HG03095 (cell line): ENCODE measurements at regions not wholly inside any gene's neighbourhood (a gene's known extent, or its start where the extent isn't known, plus 50 kb on each side); places are given as distances from the start of the nearest gene placed in this dataset.

Experiments
- ATAC-seq: cut with Tn5 transposase; IDR thresholded peaks from one replicate; pipeline ENCODE4 v1.9.1; 2021; ENCODE audit warnings: moderate library complexity; ENCODE audit not compliant: unreplicated experiment

GRCh38 chr6:10250655-10251220 is 164.1 kb downstream of the TFAP2A start:
- no peak for ATAC-seq

GRCh38 chr6:10248378-10248843 is 166.5 kb downstream of the TFAP2A start:
- ATAC-seq, result no peak

- ATAC-seq, result no peak
Measured at GRCh38 chr6:10237298-10238038, 177.4 kb downstream of the TFAP2A start.

- ATAC-seq, result no peak
Measured at GRCh38 chr6:10235344-10235743, 179.5 kb downstream of the TFAP2A start.

GRCh38 chr6:10230531-10230930 is 184.3 kb downstream of the TFAP2A start:
- ATAC-seq, result no peak

- no peak for ATAC-seq
Measured at GRCh38 chr6:10223841-10224240, 191.0 kb downstream of the TFAP2A start.

GRCh38 chr6:10221178-10221577 is 193.7 kb downstream of the TFAP2A start:
- no peak for ATAC-seq

- ATAC-seq, result no peak
Measured at GRCh38 chr6:10219510-10219909, 195.4 kb downstream of the TFAP2A start.

DNA sequence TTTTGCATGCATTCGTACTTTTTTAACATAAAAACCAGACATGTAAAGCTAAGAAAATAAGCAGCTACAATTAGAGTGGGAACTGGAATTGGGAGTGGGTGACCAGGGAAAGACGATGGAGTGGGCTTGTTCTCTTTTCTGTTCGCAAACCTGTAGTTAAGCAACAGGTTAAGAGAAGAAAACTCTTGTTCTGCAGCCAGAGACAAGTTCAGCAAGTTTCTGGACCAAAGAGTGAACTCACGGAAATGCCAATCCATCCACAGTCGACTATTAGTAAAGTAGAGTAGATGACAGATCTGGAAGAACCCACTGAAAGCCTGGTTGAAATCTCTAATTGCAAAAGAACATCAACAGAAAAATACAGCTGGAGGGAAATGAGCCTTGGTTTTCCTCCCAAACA is 197.8 kb downstream of the TFAP2A start:
- no peak for ATAC-seq

DNA sequence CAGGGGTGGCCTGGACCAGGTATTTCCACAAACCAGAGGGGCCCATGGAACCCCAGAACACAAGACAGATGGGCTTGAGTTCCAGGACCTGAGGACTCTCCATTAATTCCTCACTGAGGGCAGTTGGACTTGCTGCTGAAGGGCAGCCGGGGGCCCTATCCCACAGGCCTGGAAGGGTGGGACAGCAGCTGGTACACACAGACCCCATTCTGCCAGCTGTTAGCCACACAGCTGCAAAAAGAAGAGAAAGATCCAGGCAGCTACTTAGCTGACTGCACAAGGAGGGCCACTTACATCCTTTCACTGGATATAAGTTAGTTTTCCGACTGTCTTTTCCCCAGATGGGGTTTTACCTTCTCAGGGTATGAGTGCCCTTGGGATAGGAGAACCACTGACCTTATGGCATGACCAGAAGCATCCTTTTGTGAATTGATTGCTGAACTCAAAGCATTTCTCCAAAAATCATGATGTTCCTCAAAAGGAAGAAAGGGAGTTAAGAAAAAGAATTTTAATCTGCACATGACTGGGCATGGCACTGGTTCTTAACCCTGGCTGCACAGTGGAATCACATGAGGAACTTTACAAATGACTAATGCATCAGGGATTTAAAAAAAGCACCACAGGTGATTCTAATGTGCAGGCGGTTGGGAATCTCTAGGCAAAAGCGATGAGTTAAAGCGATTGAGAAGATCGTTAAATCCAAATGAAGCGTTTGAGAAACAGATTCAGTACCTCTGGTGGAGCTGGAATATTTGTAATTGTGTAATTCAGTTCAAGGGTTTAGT is 199.4 kb downstream of the TFAP2A start:
- no peak for ATAC-seq

GRCh38 chr6:10210052-10210451 is 204.8 kb downstream of the TFAP2A start:
- ATAC-seq, result no peak

- no peak for ATAC-seq
Measured at GRCh38 chr6:10205892-10206291, 209.0 kb downstream of the TFAP2A start.

- ATAC-seq, result no peak
Measured at GRCh38 chr6:10205120-10205519, 209.8 kb downstream of the TFAP2A start.

- ATAC-seq, result no peak
Measured at GRCh38 chr6:10203651-10204050, 211.2 kb downstream of the TFAP2A start.

DNA sequence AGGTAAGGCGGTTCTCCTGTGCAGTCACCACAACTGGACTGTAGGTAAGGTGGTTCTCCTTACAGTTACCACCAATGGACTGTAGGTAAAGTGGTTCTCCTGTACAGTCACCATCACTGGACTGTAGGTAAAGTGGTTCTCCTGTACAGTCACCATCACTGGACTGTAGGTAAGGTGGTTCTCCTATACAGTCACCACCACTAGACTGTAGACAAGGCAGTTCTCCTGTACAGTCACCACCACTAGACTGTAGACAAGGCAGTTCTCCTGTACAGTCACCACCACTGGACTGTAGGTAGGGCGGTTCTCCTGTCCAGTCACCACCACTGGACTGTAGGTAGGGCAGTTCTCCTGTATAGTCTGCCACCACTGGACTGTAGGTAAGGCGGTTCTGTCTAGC is 212.3 kb downstream of the TFAP2A start:
- ATAC-seq, result no peak

DNA sequence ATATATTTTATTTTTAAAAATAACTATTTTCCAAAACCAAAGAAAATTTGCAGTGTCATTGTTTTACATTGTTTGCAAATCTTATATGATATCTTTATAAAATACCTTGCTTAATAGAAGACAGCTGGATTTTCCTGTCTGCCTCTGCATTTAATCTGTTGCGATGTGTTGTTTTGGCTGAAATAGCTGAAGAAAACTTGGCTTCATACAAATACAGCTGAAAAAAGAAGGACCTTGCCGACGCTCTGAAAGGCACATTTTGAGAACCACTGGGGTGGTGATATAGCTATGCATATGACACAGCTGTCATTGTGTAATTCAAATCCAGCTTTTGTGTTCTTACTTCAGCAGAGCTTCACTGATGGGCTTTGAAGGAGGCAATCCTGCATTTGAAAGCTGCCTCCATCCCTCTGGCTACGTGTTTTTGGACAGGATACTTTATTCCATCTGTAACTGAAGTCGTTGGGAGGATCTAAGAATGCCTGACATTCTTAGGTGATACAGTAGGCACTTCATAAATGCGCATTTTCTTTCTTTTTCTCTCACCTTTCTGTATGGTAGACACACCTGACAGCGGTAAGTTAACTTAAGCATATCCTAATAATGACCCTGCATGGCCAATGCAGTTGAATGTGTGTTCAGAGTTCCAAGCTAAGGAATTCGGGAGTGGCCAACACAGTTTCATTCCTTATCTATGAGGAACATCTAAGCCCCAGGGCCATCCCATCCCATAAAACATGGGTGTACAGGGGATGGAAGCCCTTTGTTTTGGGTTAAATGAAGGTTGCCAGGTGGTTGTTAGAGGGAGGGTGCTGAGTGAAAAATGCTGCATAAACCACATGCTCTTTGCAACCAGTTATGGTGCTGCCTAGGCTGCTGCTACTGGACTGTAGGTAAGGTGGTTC is 213.0 kb downstream of the TFAP2A start:
- ATAC-seq, result no peak

- no peak for ATAC-seq
Measured at GRCh38 chr6:10196090-10196489, 218.8 kb downstream of the TFAP2A start.

DNA sequence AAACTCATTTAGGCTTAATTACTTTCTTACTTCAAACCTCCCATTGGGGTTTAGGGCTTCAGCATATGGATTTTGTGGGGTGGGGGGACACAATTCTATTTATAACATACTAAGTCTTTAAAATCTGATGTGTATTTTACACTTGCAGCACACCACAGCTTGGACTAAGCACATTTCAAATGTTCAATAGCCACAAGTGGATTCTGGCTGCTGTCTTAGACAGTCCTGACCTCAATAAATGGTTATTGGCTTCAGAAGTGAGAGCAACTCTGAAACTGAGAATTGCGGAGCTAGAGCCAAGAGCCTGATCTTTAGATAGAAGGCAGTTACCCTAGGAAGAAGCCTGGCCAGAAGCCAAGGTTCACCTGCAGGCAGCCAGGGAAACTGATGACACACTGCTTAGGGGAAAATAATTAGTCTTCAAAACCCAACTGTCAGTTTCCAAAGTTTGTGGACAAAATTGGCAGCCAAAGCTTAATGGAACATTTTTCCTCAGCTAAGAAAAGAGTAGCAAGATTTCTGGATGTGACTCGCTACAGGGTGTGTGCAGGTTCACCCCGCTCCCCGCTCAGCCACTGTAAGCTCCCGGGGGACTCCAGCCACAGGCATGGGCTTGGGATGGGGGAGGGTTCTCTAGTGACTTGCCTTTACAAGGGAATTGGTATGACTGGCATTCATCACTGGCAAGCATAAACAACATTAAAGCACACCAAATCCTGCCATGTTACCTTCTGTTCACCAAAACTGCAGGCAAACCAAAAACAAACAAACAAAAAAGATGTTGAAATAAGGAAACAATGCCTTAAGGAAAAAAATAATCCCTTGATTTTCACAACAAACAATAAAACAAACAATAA is 219.8 kb downstream of the TFAP2A start:
- no peak for ATAC-seq

DNA sequence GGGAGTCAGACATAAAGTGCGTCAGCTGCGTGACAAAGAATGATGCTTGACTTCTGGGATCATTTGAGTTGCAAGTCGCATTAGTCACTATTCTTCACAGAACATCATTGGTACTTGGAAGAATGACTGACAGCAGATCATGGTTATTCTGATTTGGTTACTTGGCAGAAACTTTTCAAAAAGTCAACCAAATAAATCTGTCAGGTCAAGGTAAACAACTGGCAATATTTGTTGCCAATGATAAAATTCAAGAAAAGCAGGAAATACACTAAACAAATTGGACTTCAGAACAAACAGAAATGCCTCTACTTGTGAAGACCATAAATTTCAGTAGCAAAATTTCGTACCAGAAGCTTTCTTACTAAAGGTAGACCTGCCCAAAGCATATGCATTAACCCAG is 221.6 kb downstream of the TFAP2A start:
- no peak for ATAC-seq

- no peak for ATAC-seq
Measured at GRCh38 chr6:10190042-10190441, 224.8 kb downstream of the TFAP2A start.
